Stimulated activated memory B cell treated with anti-CD40 and anti-IgM and Interleukin-4, amounts not matched to agents 10 μg/mL and 1 μg/mL and 100 μg/mL, for 72 hours (primary cell): ENCODE measurements at regions not wholly inside any gene's neighbourhood (a gene's known extent, or its start where the extent isn't known, plus 50 kb on each side); places are given as distances from the start of the nearest gene placed in this dataset.
"Not testable (repeated sequence)": the region's sequence is repeated elsewhere in the genome, so short reads cannot be mapped to it uniquely, and the experiment has no call there.

Experiments
- ATAC-seq: fragments of 150-1000 bp; cut with Tn5 transposase; 2 replicates; pipeline ENCODE4 v1.10.0; 2021
- H3K27ac Mint-ChIP-seq: one replicate; pipeline ENCODE4 v1.8.0; 2022; ENCODE audit warnings: mild to moderate bottlenecking, mixed read lengths
- H3K27me3 Mint-ChIP-seq: one replicate; pipeline ENCODE4 v1.8.0; 2022; ENCODE audit warnings: mixed read lengths
- H3K36me3 Mint-ChIP-seq: one replicate; pipeline ENCODE4 v1.8.0; 2022; ENCODE audit warnings: mixed read lengths
- H3K4me1 Mint-ChIP-seq: one replicate; pipeline ENCODE4 v1.8.0; 2022; ENCODE audit warnings: mixed read lengths
- H3K4me3 Mint-ChIP-seq: one replicate; pipeline ENCODE4 v1.8.0; 2022; ENCODE audit warnings: mild to moderate bottlenecking, moderate library complexity, mixed read lengths
- H3K9me3 Mint-ChIP-seq: one replicate; pipeline ENCODE4 v1.8.0; 2022; ENCODE audit warnings: mixed read lengths

GRCh38 chr10:30215141-30215540 lies 133.9 kb downstream of the MTPAP start:
- no peak overlapping the region for H3K4me3 Mint-ChIP-seq
- no peaks in the 10 kb centered on the region for H3K9me3 Mint-ChIP-seq
- H3K4me1 Mint-ChIP-seq, result peaks cover 14% of the 10 kb centered on the region
- no peaks in the 10 kb centered on the region for H3K36me3 Mint-ChIP-seq
- no peak overlapping the region for H3K27ac Mint-ChIP-seq
- H3K27me3 Mint-ChIP-seq, result peaks cover 50% of the 10 kb centered on the region
- no peak for ATAC-seq

GRCh38 chr10:30210296-30210695 lies 138.8 kb downstream of the MTPAP start:
- Mint-ChIP-seq H3K27me3 (peaks cover 27% of the 10 kb centered on the region), H3K36me3 (no peaks in the 10 kb centered on the region), H3K4me3 (no peak overlapping the region), H3K9me3 (no peaks in the 10 kb centered on the region), H3K27ac (no peak overlapping the region), H3K4me1 (no peaks in the 10 kb centered on the region)
- no peak for ATAC-seq

- H3K27me3 Mint-ChIP-seq, result peaks cover 12% of the 10 kb centered on the region
- peaks cover 3% of the 10 kb centered on the region for H3K9me3 Mint-ChIP-seq
- no peaks in the 10 kb centered on the region for H3K36me3 Mint-ChIP-seq
- no peak for ATAC-seq
- no peak overlapping the region for H3K27ac Mint-ChIP-seq
- no peak overlapping the region for H3K4me3 Mint-ChIP-seq
- no peaks in the 10 kb centered on the region for H3K4me1 Mint-ChIP-seq
Observed at GRCh38 chr10:30208330-30208729, 140.7 kb downstream of the MTPAP start.

GRCh38 chr10:30207485-30208052 lies 141.5 kb downstream of the MTPAP start:
- H3K36me3 Mint-ChIP-seq, result no peaks in the 10 kb centered on the region
- peak; percentile 12 for ATAC-seq
- no peaks in the 10 kb centered on the region for H3K4me1 Mint-ChIP-seq
- no peak overlapping the region for H3K4me3 Mint-ChIP-seq
- H3K27me3 Mint-ChIP-seq, result peaks cover 12% of the 10 kb centered on the region
- peaks cover 3% of the 10 kb centered on the region for H3K9me3 Mint-ChIP-seq
- no peak overlapping the region for H3K27ac Mint-ChIP-seq

- no peaks in the 10 kb centered on the region for H3K27me3 Mint-ChIP-seq
- H3K27ac Mint-ChIP-seq, result no peak overlapping the region
- no peaks in the 10 kb centered on the region for H3K36me3 Mint-ChIP-seq
- no peak for ATAC-seq
- no peaks in the 10 kb centered on the region for H3K4me1 Mint-ChIP-seq
- peaks cover 3% of the 10 kb centered on the region for H3K9me3 Mint-ChIP-seq
- H3K4me3 Mint-ChIP-seq, result no peak overlapping the region
Observed at GRCh38 chr10:30200017-30200415, 140.6 kb upstream of the JCAD start.

- H3K27me3 Mint-ChIP-seq, result no peaks in the 10 kb centered on the region
- H3K4me1 Mint-ChIP-seq, result no peaks in the 10 kb centered on the region
- H3K27ac Mint-ChIP-seq, result no peak overlapping the region
- ATAC-seq, result no peak
- H3K36me3 Mint-ChIP-seq, result no peaks in the 10 kb centered on the region
- peaks cover 3% of the 10 kb centered on the region for H3K9me3 Mint-ChIP-seq
- no peak overlapping the region for H3K4me3 Mint-ChIP-seq
Observed at GRCh38 chr10:30199376-30200016, 140.1 kb upstream of the JCAD start.

- Mint-ChIP-seq H3K36me3 (no peaks in the 10 kb centered on the region), H3K9me3 (no peaks in the 10 kb centered on the region), H3K27ac (no peak overlapping the region), H3K4me3 (no peak overlapping the region), H3K27me3 (no peaks in the 10 kb centered on the region), H3K4me1 (no peaks in the 10 kb centered on the region)
- ATAC-seq, result no peak
Observed at GRCh38 chr10:30197186-30197585, 137.8 kb upstream of the JCAD start.

- H3K9me3 Mint-ChIP-seq, H3K27me3 Mint-ChIP-seq, H3K4me1 Mint-ChIP-seq, H3K27ac Mint-ChIP-seq, ATAC-seq, H3K4me3 Mint-ChIP-seq, H3K36me3 Mint-ChIP-seq: not testable (repeated sequence)
Observed at GRCh38 chr10:30196559-30196958, 137.2 kb upstream of the JCAD start.

GRCh38 chr10:30192846-30193608 lies 133.6 kb upstream of the JCAD start:
- peaks cover 5% of the 10 kb centered on the region for H3K27me3 Mint-ChIP-seq
- H3K4me1 Mint-ChIP-seq, result no peaks in the 10 kb centered on the region
- H3K9me3 Mint-ChIP-seq, result no peaks in the 10 kb centered on the region
- no peak for ATAC-seq
- no peak overlapping the region for H3K27ac Mint-ChIP-seq
- no peaks in the 10 kb centered on the region for H3K36me3 Mint-ChIP-seq
- H3K4me3 Mint-ChIP-seq, result no peak overlapping the region

GRCh38 chr10:30190577-30191552 lies 131.5 kb upstream of the JCAD start:
- H3K4me1 Mint-ChIP-seq, result peaks cover 6% of the 10 kb centered on the region
- peaks cover 9% of the 10 kb centered on the region for H3K27me3 Mint-ChIP-seq
- H3K36me3 Mint-ChIP-seq, result no peaks in the 10 kb centered on the region
- no peak overlapping the region for H3K4me3 Mint-ChIP-seq
- H3K27ac Mint-ChIP-seq, result no peak overlapping the region
- no peak for ATAC-seq
- H3K9me3 Mint-ChIP-seq, result no peaks in the 10 kb centered on the region

- Mint-ChIP-seq H3K27me3 (peaks cover 9% of the 10 kb centered on the region), H3K4me1 (peaks cover 6% of the 10 kb centered on the region)
- no peak for ATAC-seq
Observed at GRCh38 chr10:30189238-30189580, 129.8 kb upstream of the JCAD start.

GRCh38 chr10:30188556-30189237 lies 129.3 kb upstream of the JCAD start:
- Mint-ChIP-seq H3K9me3 (no peaks in the 10 kb centered on the region), H3K36me3 (no peaks in the 10 kb centered on the region), H3K4me1 (peaks cover 6% of the 10 kb centered on the region), H3K4me3 (no peak overlapping the region), H3K27ac (no peak overlapping the region), H3K27me3 (peaks cover 9% of the 10 kb centered on the region)
- ATAC-seq, result no peak

More at GRCh38 chr10:30189238-30189580, 129.8 kb upstream of the JCAD start:
- Mint-ChIP-seq H3K4me3 (no peak overlapping the region), H3K27ac (no peak overlapping the region), H3K36me3 (no peaks in the 10 kb centered on the region), H3K9me3 (no peaks in the 10 kb centered on the region)

- no peak overlapping the region for H3K4me3 Mint-ChIP-seq
- H3K27ac Mint-ChIP-seq, result no peak overlapping the region
- no peaks in the 10 kb centered on the region for H3K9me3 Mint-ChIP-seq
- H3K36me3 Mint-ChIP-seq, result no peaks in the 10 kb centered on the region
- H3K4me1 Mint-ChIP-seq, result peaks cover 6% of the 10 kb centered on the region
- peaks cover 9% of the 10 kb centered on the region for H3K27me3 Mint-ChIP-seq
- no peak for ATAC-seq
Observed at GRCh38 chr10:30188101-30188500, 128.7 kb upstream of the JCAD start.

- no peaks in the 10 kb centered on the region for H3K36me3 Mint-ChIP-seq
- no peak overlapping the region for H3K27ac Mint-ChIP-seq
- H3K4me1 Mint-ChIP-seq, result peaks cover 6% of the 10 kb centered on the region
- H3K9me3 Mint-ChIP-seq, result no peaks in the 10 kb centered on the region
- H3K27me3 Mint-ChIP-seq, result peaks cover 9% of the 10 kb centered on the region
- H3K4me3 Mint-ChIP-seq, result no peak overlapping the region
- ATAC-seq, result no peak
Observed at GRCh38 chr10:30187010-30187409, 127.6 kb upstream of the JCAD start.
